PFSK-1 (cell line): ENCODE measurements at regions not wholly inside any gene's neighbourhood (a gene's known extent, or its start where the extent isn't known, plus 50 kb on each side); places are given as distances from the start of the nearest gene placed in this dataset.

Experiments used
- FOXP2 ChIP-seq: optimal IDR thresholded peaks from 2 replicates; pipeline ENCODE3; 2011; ENCODE audit warnings: borderline replicate concordance, control low read depth, inconsistent platforms; ENCODE audit not compliant: insufficient read depth; ENCODE audit errors: extremely low read length, extremely low read depth
- POLR2AphosphoS5 ChIP-seq: IDR thresholded peaks from 2 replicates; pipeline ENCODE4 v1.6.1; 2012; ENCODE audit warnings: low read depth, mild to moderate bottlenecking, control low read depth, low read length, moderate library complexity
- REST ChIP-seq, 2 experiments: IDR thresholded peaks; 2 replicates each; pipeline versions ENCODE4 v1.6.1 to v1.8.0; 2011 to 2012; ENCODE audit warnings: low read depth in 2 of 2, low read length in 2 of 2, control low read depth in 1 of 2, inconsistent platforms in 1 of 2, mild to moderate bottlenecking in 1 of 2, moderate library complexity in 1 of 2; ENCODE audit not compliant: insufficient read depth in 1 of 2
- SIN3A ChIP-seq: IDR thresholded peaks from 2 replicates; pipeline ENCODE4 v1.6.1; 2012; ENCODE audit warnings: mild to moderate bottlenecking, low read length, moderate library complexity, borderline replicate concordance; ENCODE audit not compliant: insufficient read depth
- TAF1 ChIP-seq: IDR thresholded peaks from 2 replicates; pipeline ENCODE4 v1.6.1; 2012; ENCODE audit warnings: low read length, control low read depth, borderline replicate concordance; ENCODE audit not compliant: insufficient read depth

- TF ChIP-seq TAF1 (no peak), SIN3A (no peak), REST (IDR thresholded peaks at IDR 0.05; ENCODE audit: insufficient read depth in 1 of 2, low read depth in 2 of 2, low read length in 2 of 2) (no peak), POLR2AphosphoS5 (no peak), FOXP2 (no peak)
Measured at GRCh38 chr17:71081666-71082065, 912.3 kb downstream of the KCNJ2 start.

- TF ChIP-seq TAF1, result no peak
- no peak for TF ChIP-seq REST (IDR thresholded peaks at IDR 0.05; ENCODE audit: insufficient read depth in 1 of 2, low read depth in 2 of 2, low read length in 2 of 2)
- no peak for TF ChIP-seq FOXP2
- no peak for TF ChIP-seq POLR2AphosphoS5
- TF ChIP-seq SIN3A, result no peak
Measured at GRCh38 chr17:71084219-71084618, 914.9 kb downstream of the KCNJ2 start.

DNA sequence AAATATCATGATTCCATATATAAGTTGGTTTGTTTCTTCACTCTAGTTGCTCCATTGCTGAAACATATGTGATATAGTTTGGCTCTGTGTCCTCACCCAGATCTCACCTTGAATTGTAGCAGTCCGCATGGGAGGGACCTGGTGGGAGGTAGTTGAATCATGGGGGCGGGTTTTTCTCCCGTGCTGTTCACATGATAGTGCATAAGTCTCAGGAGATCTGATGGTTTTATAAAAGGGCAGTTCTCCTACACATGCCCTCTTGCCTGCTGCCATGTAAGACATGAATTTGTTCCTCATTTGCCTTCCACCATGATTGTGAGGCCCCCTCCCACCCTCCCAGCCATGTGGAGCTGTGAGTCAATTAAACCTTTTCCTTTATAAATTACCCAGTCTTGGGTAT is 915.5 kb downstream of the KCNJ2 start:
- no peak for TF ChIP-seq POLR2AphosphoS5

DNA sequence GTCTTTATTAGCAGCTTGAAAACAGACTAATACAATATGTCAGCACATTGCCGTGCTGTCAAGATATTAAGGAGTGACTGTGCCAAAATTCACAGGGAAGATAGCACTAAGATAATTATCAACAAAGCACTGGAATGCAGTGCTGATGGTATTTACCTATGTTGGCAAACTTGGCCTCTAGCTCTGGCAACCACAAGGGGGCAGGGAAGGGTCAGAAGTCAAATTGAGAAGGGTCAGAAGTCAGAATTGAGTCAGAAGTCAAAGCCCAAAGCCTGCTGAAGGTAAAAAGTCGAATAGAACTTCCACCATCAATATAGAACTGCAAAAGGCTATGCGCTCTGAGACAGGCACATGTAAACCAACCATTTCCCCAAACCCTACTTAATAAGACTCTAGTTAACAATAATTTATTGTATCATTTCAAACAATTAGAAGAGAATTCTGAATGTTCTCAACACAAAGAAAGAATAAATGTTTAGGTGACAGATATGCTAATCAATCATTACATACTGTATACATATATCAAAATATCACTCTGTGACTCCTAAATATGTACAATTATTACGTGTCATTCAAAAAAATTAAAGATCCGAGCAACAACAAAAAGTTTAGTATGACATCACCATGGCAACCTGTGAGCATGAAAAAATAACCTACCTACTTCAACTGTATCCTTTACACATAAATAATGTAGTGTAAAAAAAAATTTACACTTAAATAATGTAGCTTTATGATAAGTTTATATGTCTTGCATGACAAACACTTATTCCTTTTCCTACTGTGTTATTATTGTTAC is 916.1 kb downstream of the KCNJ2 start:
- TF ChIP-seq FOXP2, result no peak
- no peak for TF ChIP-seq SIN3A
- TF ChIP-seq POLR2AphosphoS5, result no peak
- no peak for TF ChIP-seq TAF1
- TF ChIP-seq REST (IDR thresholded peaks at IDR 0.05; ENCODE audit: insufficient read depth in 1 of 2, low read depth in 2 of 2, low read length in 2 of 2), result no peak

DNA sequence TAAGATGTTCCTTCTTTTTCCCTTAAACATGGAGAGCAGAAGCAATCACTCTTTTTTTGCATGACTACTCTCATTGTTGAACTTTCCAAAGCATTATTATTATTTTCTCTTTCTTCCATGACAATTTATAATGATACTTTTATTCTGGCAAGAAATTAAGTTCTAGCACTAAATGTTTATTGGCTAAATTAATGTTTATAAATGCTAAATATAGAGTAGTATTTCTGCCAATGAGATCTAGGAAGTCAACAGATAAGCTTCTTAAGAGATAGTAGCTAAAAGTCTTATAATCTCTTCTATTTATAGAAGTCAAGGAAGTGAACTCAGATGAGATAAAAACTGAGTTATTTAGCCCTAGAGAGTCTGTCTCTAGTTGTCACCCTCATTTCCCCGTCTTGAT is 920.1 kb downstream of the KCNJ2 start:
- TF ChIP-seq POLR2AphosphoS5, result no peak
- TF ChIP-seq FOXP2, result no peak
- TF ChIP-seq TAF1, result no peak
- TF ChIP-seq SIN3A, result no peak
- no peak for TF ChIP-seq REST (IDR thresholded peaks at IDR 0.05; ENCODE audit: insufficient read depth in 1 of 2, low read depth in 2 of 2, low read length in 2 of 2)
